ENCODE measurements at regions not wholly inside any gene's neighbourhood (a gene's known extent, or its start where the extent isn't known, plus 50 kb on each side); places are given as distances from the start of the nearest gene placed in this dataset.

GRCh38 chr9:14434158-14434504, 120.2 kb upstream of the NFIB start:
- ChIA-PET CTCF (interaction anchor here (0.5 to 1.1 kb wide), 9 partner anchors 34 to 1343 kb away, joined by 3 to 7 read pairs (median 3); no protein-coding TSS in a partner anchor), POLR2A (ENCODE audit: unreplicated experiment) (no interaction called here)
- TF ChIP-seq EZH2phosphoT487 (IDR thresholded peaks at IDR 0.05; ENCODE audit: borderline replicate concordance, low read length) (no peak), EZH2 (IDR thresholded peaks at IDR 0.05; ENCODE audit: low read length, unreplicated experiment) (no peak)
- TF ChIP-seq, protein P1, sequence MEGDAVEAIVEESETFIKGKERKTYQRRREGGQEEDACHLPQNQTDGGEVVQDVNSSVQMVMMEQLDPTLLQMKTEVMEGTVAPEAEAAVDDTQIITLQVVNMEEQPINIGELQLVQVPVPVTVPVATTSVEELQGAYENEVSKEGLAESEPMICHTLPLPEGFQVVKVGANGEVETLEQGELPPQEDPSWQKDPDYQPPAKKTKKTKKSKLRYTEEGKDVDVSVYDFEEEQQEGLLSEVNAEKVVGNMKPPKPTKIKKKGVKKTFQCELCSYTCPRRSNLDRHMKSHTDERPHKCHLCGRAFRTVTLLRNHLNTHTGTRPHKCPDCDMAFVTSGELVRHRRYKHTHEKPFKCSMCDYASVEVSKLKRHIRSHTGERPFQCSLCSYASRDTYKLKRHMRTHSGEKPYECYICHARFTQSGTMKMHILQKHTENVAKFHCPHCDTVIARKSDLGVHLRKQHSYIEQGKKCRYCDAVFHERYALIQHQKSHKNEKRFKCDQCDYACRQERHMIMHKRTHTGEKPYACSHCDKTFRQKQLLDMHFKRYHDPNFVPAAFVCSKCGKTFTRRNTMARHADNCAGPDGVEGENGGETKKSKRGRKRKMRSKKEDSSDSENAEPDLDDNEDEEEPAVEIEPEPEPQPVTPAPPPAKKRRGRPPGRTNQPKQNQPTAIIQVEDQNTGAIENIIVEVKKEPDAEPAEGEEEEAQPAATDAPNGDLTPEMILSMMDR (conservative IDR thresholded peaks at IDR 0.05; ENCODE audit: low read depth, low read length) = no peak
- H3K27me3 ChIP-seq (ENCODE audit: low read length) = no peaks in the 10 kb centered on the region
- no peak for ATAC-seq
- no peak overlapping the region for H3K4me2 ChIP-seq (ENCODE audit: low read length)
- intact Hi-C loops (cut with micrococcal nuclease) = loop anchor here (5.0 to 10.0 kb wide), 2 partner anchors 1082 to 1339 kb away; no protein-coding TSS in a partner anchor
- no peak overlapping the region for H2AFZ ChIP-seq (ENCODE audit: low read length)
- no peaks in the 10 kb centered on the region for H4K20me1 ChIP-seq (ENCODE audit: low read length)
- H3K9me3 ChIP-seq (ENCODE audit: low read length) = no peaks in the 10 kb centered on the region
- no peaks in the 10 kb centered on the region for H3K36me3 ChIP-seq (ENCODE audit: low read depth, low read length)
- H3F3A ChIP-seq (ENCODE audit: low read length, unreplicated experiment) = no peaks in the 10 kb centered on the region
- no peaks in the 10 kb centered on the region for H3K79me2 ChIP-seq (ENCODE audit: low read length)
- peaks cover 13% of the 10 kb centered on the region; the same call in 1 of the 2 replicates for H3K4me1 ChIP-seq (ENCODE audit: insufficient read depth, low read length)
- H3K27ac ChIP-seq (ENCODE audit: low read length) = no peak overlapping the region
- H3K4me3 ChIP-seq (ENCODE audit: low read length) = no peak overlapping the region
- DNase-seq = no peak
- no peak overlapping the region for H3K9ac ChIP-seq (ENCODE audit: low read length)
- BruUV-seq (replicated peaks) = no TSS peak
- H3K9me2 ChIP-seq (replicated peaks; ENCODE audit: low read length) = no peaks in the 10 kb centered on the region

- peaks cover 13% of the 10 kb centered on the region; the same call in 1 of the 2 replicates for H3K4me1 ChIP-seq (ENCODE audit: insufficient read depth, low read length)
- DNase-seq = peak; percentile 68
- ChIA-PET POLR2A (ENCODE audit: unreplicated experiment) (no interaction called here), CTCF (interaction anchor here (0.5 to 1.1 kb wide), 11 partner anchors 33 to 1342 kb away, joined by 3 to 7 read pairs (median 3); no protein-coding TSS in a partner anchor)
- no peaks in the 10 kb centered on the region for H3K27me3 ChIP-seq (ENCODE audit: low read length)
- no peaks in the 10 kb centered on the region for H3K9me2 ChIP-seq (replicated peaks; ENCODE audit: low read length)
- no peak overlapping the region for H3K9ac ChIP-seq (ENCODE audit: low read length)
- H2AFZ ChIP-seq (ENCODE audit: low read length) = 0 out of 2 replicates have a peak overlapping the region, but pooled peaks have one; percentile 20
- no peaks in the 10 kb centered on the region for H3K79me2 ChIP-seq (ENCODE audit: low read length)
- no peak overlapping the region for H3K4me3 ChIP-seq (ENCODE audit: low read length)
- intact Hi-C loops (cut with micrococcal nuclease) = loop anchor here (2.0 to 10.0 kb wide), 3 partner anchors 1007 to 1339 kb away; no protein-coding TSS in a partner anchor
- H3K4me2 ChIP-seq (ENCODE audit: low read length) = peak overlapping the region; percentile 52
- H3F3A ChIP-seq (ENCODE audit: low read length, unreplicated experiment) = no peaks in the 10 kb centered on the region
- TF ChIP-seq, protein P1 (conservative IDR thresholded peaks at IDR 0.05; ENCODE audit: low read depth, low read length) = peak; percentile 56
- TF ChIP-seq EZH2 (IDR thresholded peaks at IDR 0.05; ENCODE audit: low read length, unreplicated experiment) (no peak), EZH2phosphoT487 (IDR thresholded peaks at IDR 0.05; ENCODE audit: borderline replicate concordance, low read length) (no peak)
- H3K9me3 ChIP-seq (ENCODE audit: low read length) = no peaks in the 10 kb centered on the region
- H3K27ac ChIP-seq (ENCODE audit: low read length) = no peak overlapping the region
- ATAC-seq = peak; percentile 70
- no peaks in the 10 kb centered on the region for H3K36me3 ChIP-seq (ENCODE audit: low read depth, low read length)
- BruUV-seq (replicated peaks) = no TSS peak
- no peaks in the 10 kb centered on the region for H4K20me1 ChIP-seq (ENCODE audit: low read length)
These were observed 119.6 kb upstream of the NFIB start for GRCh38 chr9:14433351-14434157.

All from PC-3 (cell line).